ENCODE measurements at regions not wholly inside any gene's neighbourhood (a gene's known extent, or its start where the extent isn't known, plus 50 kb on each side); places are given as distances from the start of the nearest gene placed in this dataset.

GRCh38 chr11:44466531-44467205 is 98.8 kb upstream of the CD82 start:
- no peak for TF ChIP-seq CTCF (IDR thresholded peaks at IDR 0.05)
- no peak for TF ChIP-seq POLR2A (IDR thresholded peaks at IDR 0.05)
